Endothelial cell of umbilical vein (primary cell): ENCODE measurements at regions not wholly inside any gene's neighbourhood (a gene's known extent, or its start where the extent isn't known, plus 50 kb on each side); places are given as distances from the start of the nearest gene placed in this dataset.

Experiments used
- BruUV-seq: library from RNA; stranded (reverse); fragments of 400-500 nt; replicated peaks from 2 replicates; lab custom pipeline; 2021; lab: Mats Ljungman, UMichigan
- CTCF ChIA-PET: fragments of 300-600, 350-600 bp; sonication (Branson Sonifier 250); formaldehyde crosslinking; loops from one replicate; lab custom pipeline; 2021; ENCODE audit warnings: antibody characterized with exemption, inconsistent platforms; lab: Charles Lee
- POLR2A ChIA-PET: fragments of 300-600, 350-600 bp; sonication (Branson Sonifier 250); formaldehyde crosslinking; loops from one replicate; lab custom pipeline; 2021; ENCODE audit warnings: antibody characterized with exemption, inconsistent platforms; lab: Charles Lee
- DNase-seq: peaks from one replicate; pipeline ENCODE4 v3.0.0-alpha.2; 2011; ENCODE audit warnings: low read depth, low spot score
- FAIRE-seq: peaks from 2 replicates; lab custom pipeline; 2011; peaks lifted over from hg19 to GRCh38; lab: Jason Lieb, UNC
- H2AFZ ChIP-seq: 2 replicates; pipeline ENCODE4 v1.6.0; 2012; ENCODE audit warnings: low read depth, low read length, control low read depth, inconsistent platforms
- H3K27ac ChIP-seq: 2 replicates; pipeline ENCODE4 v1.5.1; 2011; ENCODE audit warnings: low read depth, mild to moderate bottlenecking, control low read depth, low read length, moderate library complexity; ENCODE audit not compliant: insufficient read depth
- H3K27me3 ChIP-seq, 2 experiments: 2 replicates each; pipeline versions ENCODE4 v1.6.0 to v1.6.1; 2011; ENCODE audit warnings: low read length in 2 of 2, mixed read lengths in 1 of 2; ENCODE audit not compliant: control insufficient read depth in 2 of 2, insufficient read depth in 2 of 2
- H3K36me3 ChIP-seq, 2 experiments: 2 replicates in 1 of 2; 3 replicates in 1 of 2; pipeline ENCODE4 v1.5.1; 2011; ENCODE audit warnings: low read length in 2 of 2, mild to moderate bottlenecking in 1 of 2, moderate library complexity in 1 of 2; ENCODE audit not compliant: control insufficient read depth in 2 of 2, insufficient read depth in 2 of 2; ENCODE audit errors: extremely low read depth in 1 of 2
- H3K4me1 ChIP-seq: 3 replicates; pipeline ENCODE4 v1.5.1; 2011; ENCODE audit warnings: mild to moderate bottlenecking, low read length; ENCODE audit not compliant: control insufficient read depth, insufficient read depth; ENCODE audit errors: extremely low read depth
- H3K4me2 ChIP-seq: 2 replicates; pipeline ENCODE4 v1.6.1; 2011; ENCODE audit warnings: low read length, control low read depth, mixed read lengths; ENCODE audit not compliant: insufficient read depth
- H3K4me3 ChIP-seq, 3 experiments: fragments of 200-600 bp in 1 of 3; sonication (generic), shearing (Covaris generic) in 1 of 3; replicated peaks in 1 of 3; 2 replicates each; pipeline ENCODE4 v1.5.1; 2011 to 2016; ENCODE audit warnings: control low read depth in 3 of 3, low read length in 3 of 3, mild to moderate bottlenecking in 2 of 3, inconsistent platforms in 1 of 3, low read depth in 1 of 3, moderate library complexity in 1 of 3; ENCODE audit not compliant: insufficient read depth in 1 of 3
- H3K79me2 ChIP-seq: 2 replicates; pipeline ENCODE4 v1.6.0; 2012; ENCODE audit warnings: low read length, inconsistent platforms; ENCODE audit not compliant: control insufficient read depth, insufficient read depth
- H3K9ac ChIP-seq: replicated peaks from 2 replicates; pipeline ENCODE3; 2011; ENCODE audit warnings: low read length, control low read depth; ENCODE audit not compliant: insufficient read depth; ENCODE audit errors: extremely low read depth
- H3K9me1 ChIP-seq: replicated peaks from 3 replicates; pipeline ENCODE4 v1.6.0; 2011; ENCODE audit warnings: mild to moderate bottlenecking, low read length; ENCODE audit not compliant: control insufficient read depth, insufficient read depth; ENCODE audit errors: extremely low read depth
- H3K9me3 ChIP-seq: replicated peaks from 2 replicates; pipeline ENCODE4 v1.5.1; 2012; ENCODE audit warnings: low read length, inconsistent platforms; ENCODE audit not compliant: control insufficient read depth, insufficient read depth
- H4K20me1 ChIP-seq: replicated peaks from 2 replicates; pipeline ENCODE3; 2011; ENCODE audit warnings: mild to moderate bottlenecking, low read length; ENCODE audit not compliant: control insufficient read depth, insufficient read depth; ENCODE audit errors: extremely low read depth
- EZH2 ChIP-seq: IDR thresholded peaks from 2 replicates; pipeline ENCODE4 v1.6.1; 2012; ENCODE audit warnings: borderline replicate concordance, low read depth, mild to moderate bottlenecking, moderate library complexity, low read length, inconsistent platforms; ENCODE audit not compliant: severe bottlenecking
- FOS ChIP-seq: IDR thresholded peaks from 2 replicates; pipeline ENCODE4 v1.6.1; 2011; ENCODE audit warnings: mild to moderate bottlenecking, low read length, moderate library complexity, borderline replicate concordance; ENCODE audit not compliant: insufficient read depth
- GATA2 ChIP-seq: IDR thresholded peaks from 2 replicates; pipeline ENCODE4 v1.7.0; 2011; ENCODE audit warnings: low read depth, mild to moderate bottlenecking, moderate library complexity, mixed read lengths, low read length; ENCODE audit not compliant: insufficient read length, insufficient read depth
- JUN ChIP-seq: IDR thresholded peaks from 2 replicates; pipeline ENCODE4 v1.6.1; 2011; ENCODE audit warnings: borderline replicate concordance, low read depth; ENCODE audit not compliant: insufficient read length, insufficient read depth
- MYC ChIP-seq: IDR thresholded peaks from one replicate; pipeline ENCODE4 v1.6.1; 2011; ENCODE audit warnings: mild to moderate bottlenecking, low read depth, low read length
- POLR2A ChIP-seq: IDR thresholded peaks from 2 replicates; pipeline ENCODE4 v1.6.1; 2012; ENCODE audit warnings: low read depth, mild to moderate bottlenecking, control low read depth, low read length
- POLR2AphosphoS5 ChIP-seq: IDR thresholded peaks from 2 replicates; pipeline ENCODE4 v1.6.1; 2012; ENCODE audit warnings: low read depth, mild to moderate bottlenecking, control low read depth, low read length, moderate library complexity; ENCODE audit not compliant: insufficient read depth
- dilution Hi-C: fragments of 300-500 bp; cut with MboI; formaldehyde crosslinking; loops from one replicate; pipeline ENCODE4 v1.15.0; 2019; ENCODE audit warnings: low sequenced_read_pairs; ENCODE audit not compliant: extremely low pct_ligation_motif_present
- intact Hi-C: fragments of 100-400 bp; cut with micrococcal nuclease; formaldehyde crosslinking; loops from one replicate; pipeline ENCODE4 v1.10.0; 2022
- TF ChIP-seq, protein P1 (sequence below), 2 donors: IDR thresholded peaks; 1 replicate in 1 of 2; 2 replicates in 1 of 2; pipeline ENCODE4 v1.5.1; 2011; ENCODE audit warnings: low read length in 2 of 2, mild to moderate bottlenecking in 2 of 2, moderate library complexity in 2 of 2, control low read depth in 1 of 2, inconsistent platforms in 1 of 2, low read depth in 1 of 2; ENCODE audit not compliant: insufficient read depth in 1 of 2; ENCODE audit errors: extremely low read depth in 1 of 2
- TF ChIP-seq, protein P2 (sequence below): IDR thresholded peaks from 2 replicates; pipeline ENCODE4 v1.6.1; 2011; ENCODE audit not compliant: insufficient read depth, insufficient read length

DNA sequence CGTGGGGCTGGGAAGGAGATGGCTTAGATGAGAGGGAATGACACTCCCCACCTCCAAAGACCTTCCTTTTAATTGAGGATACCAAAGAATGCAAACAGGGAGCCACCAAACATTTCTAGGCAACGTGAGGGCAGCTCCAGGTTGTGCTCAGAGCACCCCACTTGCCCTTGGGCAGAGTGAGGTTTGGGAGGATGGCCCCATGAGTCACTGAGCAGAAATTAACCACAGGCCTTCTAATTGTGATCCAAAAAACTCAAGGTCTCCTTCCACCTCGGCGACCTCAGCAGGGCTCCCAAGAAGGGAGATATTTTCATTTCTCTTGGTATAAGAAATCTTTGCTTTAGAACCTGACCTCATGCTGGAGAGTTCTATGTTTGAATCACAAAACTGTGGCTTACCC, 305.0 kb upstream of the TPM1 start:
- Histone ChIP-seq H3K36me3 (no peaks in the 10 kb centered on the region), H3K27ac (no peak overlapping the region), H3K9me1 (no peaks in the 10 kb centered on the region), H3K79me2 (no peaks in the 10 kb centered on the region), H3K4me2 (no peak overlapping the region), H3K4me3 (no peak overlapping the region), H3K9me3 (no peaks in the 10 kb centered on the region), H2AFZ (no peak overlapping the region), H3K27me3 (peaks cover 0 to 12% of the 10 kb centered on the region in 2 experiments), H3K9ac (no peak overlapping the region), H4K20me1 (no peaks in the 10 kb centered on the region), H3K4me1 (no peaks in the 10 kb centered on the region)
- ChIA-PET POLR2A (no interaction called here), CTCF (interaction anchor here (1.2 kb wide), 1 partner anchor 52 kb away, joined by 4 read pairs; no protein-coding TSS in a partner anchor)
- DNase-seq = no peak
- FAIRE-seq = no peak
- intact Hi-C loops (no loop called here), dilution Hi-C loops (no loop called here)
- no TSS peak for BruUV-seq
- TF ChIP-seq MYC (no peak), POLR2AphosphoS5 (no peak), JUN (no peak), FOS (no peak), GATA2 (no peak), EZH2 (no peak), POLR2A (no peak)
- TF ChIP-seq, protein P1, sequence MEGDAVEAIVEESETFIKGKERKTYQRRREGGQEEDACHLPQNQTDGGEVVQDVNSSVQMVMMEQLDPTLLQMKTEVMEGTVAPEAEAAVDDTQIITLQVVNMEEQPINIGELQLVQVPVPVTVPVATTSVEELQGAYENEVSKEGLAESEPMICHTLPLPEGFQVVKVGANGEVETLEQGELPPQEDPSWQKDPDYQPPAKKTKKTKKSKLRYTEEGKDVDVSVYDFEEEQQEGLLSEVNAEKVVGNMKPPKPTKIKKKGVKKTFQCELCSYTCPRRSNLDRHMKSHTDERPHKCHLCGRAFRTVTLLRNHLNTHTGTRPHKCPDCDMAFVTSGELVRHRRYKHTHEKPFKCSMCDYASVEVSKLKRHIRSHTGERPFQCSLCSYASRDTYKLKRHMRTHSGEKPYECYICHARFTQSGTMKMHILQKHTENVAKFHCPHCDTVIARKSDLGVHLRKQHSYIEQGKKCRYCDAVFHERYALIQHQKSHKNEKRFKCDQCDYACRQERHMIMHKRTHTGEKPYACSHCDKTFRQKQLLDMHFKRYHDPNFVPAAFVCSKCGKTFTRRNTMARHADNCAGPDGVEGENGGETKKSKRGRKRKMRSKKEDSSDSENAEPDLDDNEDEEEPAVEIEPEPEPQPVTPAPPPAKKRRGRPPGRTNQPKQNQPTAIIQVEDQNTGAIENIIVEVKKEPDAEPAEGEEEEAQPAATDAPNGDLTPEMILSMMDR (IDR thresholded peaks at IDR 0.05; ENCODE audit: extremely low read depth in 1 of 2, insufficient read depth in 1 of 2, low read depth in 1 of 2, low read length in 2 of 2) = no peak
- TF ChIP-seq, protein P2, sequence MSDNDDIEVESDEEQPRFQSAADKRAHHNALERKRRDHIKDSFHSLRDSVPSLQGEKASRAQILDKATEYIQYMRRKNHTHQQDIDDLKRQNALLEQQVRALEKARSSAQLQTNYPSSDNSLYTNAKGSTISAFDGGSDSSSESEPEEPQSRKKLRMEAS = no peak
